Lung (tissue), 11 donors: ENCODE measurements at regions not wholly inside any gene's neighbourhood (a gene's known extent, or its start where the extent isn't known, plus 50 kb on each side); places are given as distances from the start of the nearest gene placed in this dataset.

Source experiments
- ATAC-seq: fragments of 200-7000 bp; cut with Tn5 transposase; one replicate; pipeline ENCODE4 v1.9.1; 2020; ENCODE audit warnings: moderate number of reproducible peaks; ENCODE audit not compliant: insufficient read depth, low FRiP score
- DNase-seq, 3 donors: peaks; one replicate each; pipeline ENCODE4 v3.0.0-alpha.2; 2013 to 2017
- H3K27ac ChIP-seq, 2 donors: one replicate each; pipeline ENCODE4 v1.5.1; 2013; ENCODE audit warnings: mild to moderate bottlenecking in 2 of 2, moderate library complexity in 2 of 2, control low read depth in 1 of 2, inconsistent platforms in 1 of 2, low read depth in 1 of 2, low read length in 1 of 2
- H3K27me3 ChIP-seq, 3 donors: one replicate each; pipeline ENCODE4 v1.5.1; 2013; ENCODE audit warnings: low read length in 2 of 3; ENCODE audit not compliant: control insufficient read depth in 3 of 3, insufficient read depth in 3 of 3
- H3K36me3 ChIP-seq, 4 donors: one replicate each; pipeline ENCODE4 v1.5.1; 2013; ENCODE audit warnings: low read length in 4 of 4, mild to moderate bottlenecking in 1 of 4, moderate library complexity in 1 of 4; ENCODE audit not compliant: control insufficient read depth in 4 of 4, insufficient read depth in 4 of 4
- H3K4me1 ChIP-seq, 5 donors: one replicate each; pipeline ENCODE4 v1.5.1; 2013; ENCODE audit warnings: low read length in 5 of 5, mild to moderate bottlenecking in 2 of 5, moderate library complexity in 1 of 5; ENCODE audit not compliant: control insufficient read depth in 5 of 5, insufficient read depth in 5 of 5
- H3K4me3 ChIP-seq: one replicate; pipeline ENCODE4 v1.5.1; 2013; ENCODE audit warnings: mild to moderate bottlenecking, control low read depth, moderate library complexity
- H3K9ac ChIP-seq, 2 donors: one replicate each; pipeline ENCODE4 v1.5.1; 2013; ENCODE audit warnings: low read length in 2 of 2, control low read depth in 1 of 2; ENCODE audit not compliant: insufficient read depth in 1 of 2
- H3K9me3 ChIP-seq, 4 donors: one replicate each; pipeline ENCODE4 v1.5.1; 2013; ENCODE audit warnings: low read length in 3 of 4, mild to moderate bottlenecking in 1 of 4, moderate library complexity in 1 of 4; ENCODE audit not compliant: control insufficient read depth in 4 of 4, insufficient read depth in 3 of 4
- WGBS, 2 donors: extraction: QIAGEN DNeasy Blood & Tissue Kit; methylation state at CpG; one replicate each; pipeline ENCODE4 v1.1.7; 2013; 5-methylcytosine and 5-hydroxymethylcytosine counted together
- TF ChIP-seq, protein P1 (sequence below): IDR thresholded peaks from 2 replicates; pipeline ENCODE4 v1.5.1; 2012; ENCODE audit warnings: mild to moderate bottlenecking; ENCODE audit errors: control extremely low read depth, extremely low read depth
- donor health status: control.
- donor health status: control.
- donor health status: Bipolar disorder and iron deficiency.
- donor health status: healthy.
- donor health status: DM: yes; HTN: yes; CAD: no.

DNA sequence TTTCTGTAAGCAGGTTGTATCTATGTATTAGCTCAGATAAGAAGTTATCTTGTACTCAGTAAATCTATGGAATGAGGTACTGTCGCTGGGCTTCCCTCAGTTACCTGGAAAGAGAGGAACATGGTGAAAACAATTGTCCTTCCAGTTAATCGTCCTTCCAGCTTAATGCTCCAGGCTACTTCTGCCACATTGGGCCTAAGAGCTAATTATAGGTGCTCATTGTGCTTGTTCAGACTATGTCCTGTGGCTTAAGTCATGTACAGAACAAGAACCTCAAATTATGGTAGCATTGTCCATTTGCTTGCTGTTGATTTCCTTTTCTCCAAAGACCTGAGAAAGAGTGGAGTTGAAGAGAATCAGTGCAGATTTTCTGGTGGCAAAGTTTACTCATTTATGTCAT lies 86.1 kb upstream of the MBL2 start:
- Histone ChIP-seq H3K4me3 (no peak overlapping the region), H3K27ac (no peak overlapping the region), H3K27me3 (no peaks in the 10 kb centered on the region), H3K4me1 (no peaks in the 10 kb centered on the region), H3K9me3 (no peaks in the 10 kb centered on the region), H3K9ac (no peak overlapping the region), H3K36me3 (no peaks in the 10 kb centered on the region)
- 79 to 88% methylated on average over 2 of the region's 2 CpGs for WGBS, 2 donors
- TF ChIP-seq, protein P1, sequence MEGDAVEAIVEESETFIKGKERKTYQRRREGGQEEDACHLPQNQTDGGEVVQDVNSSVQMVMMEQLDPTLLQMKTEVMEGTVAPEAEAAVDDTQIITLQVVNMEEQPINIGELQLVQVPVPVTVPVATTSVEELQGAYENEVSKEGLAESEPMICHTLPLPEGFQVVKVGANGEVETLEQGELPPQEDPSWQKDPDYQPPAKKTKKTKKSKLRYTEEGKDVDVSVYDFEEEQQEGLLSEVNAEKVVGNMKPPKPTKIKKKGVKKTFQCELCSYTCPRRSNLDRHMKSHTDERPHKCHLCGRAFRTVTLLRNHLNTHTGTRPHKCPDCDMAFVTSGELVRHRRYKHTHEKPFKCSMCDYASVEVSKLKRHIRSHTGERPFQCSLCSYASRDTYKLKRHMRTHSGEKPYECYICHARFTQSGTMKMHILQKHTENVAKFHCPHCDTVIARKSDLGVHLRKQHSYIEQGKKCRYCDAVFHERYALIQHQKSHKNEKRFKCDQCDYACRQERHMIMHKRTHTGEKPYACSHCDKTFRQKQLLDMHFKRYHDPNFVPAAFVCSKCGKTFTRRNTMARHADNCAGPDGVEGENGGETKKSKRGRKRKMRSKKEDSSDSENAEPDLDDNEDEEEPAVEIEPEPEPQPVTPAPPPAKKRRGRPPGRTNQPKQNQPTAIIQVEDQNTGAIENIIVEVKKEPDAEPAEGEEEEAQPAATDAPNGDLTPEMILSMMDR, result no peak
- DNase-seq (no peak), ATAC-seq (no peak)

- no peaks in the 10 kb centered on the region for H3K4me1 ChIP-seq
- no peak overlapping the region for H3K27ac ChIP-seq
- TF ChIP-seq, protein P1, result no peak
- DNase-seq (no peak), ATAC-seq (no peak)
- H3K4me3 ChIP-seq, result no peak overlapping the region
- H3K27me3 ChIP-seq, result no peaks in the 10 kb centered on the region
- no peak overlapping the region for H3K9ac ChIP-seq
- no peaks in the 10 kb centered on the region for H3K36me3 ChIP-seq
- H3K9me3 ChIP-seq, result no peaks in the 10 kb centered on the region
- 63 to 88% methylated on average over 1 of the region's 1 CpG for WGBS, 2 donors
Observed at GRCh38 chr10:52855546-52856325, 83.2 kb upstream of the MBL2 start.

DNA sequence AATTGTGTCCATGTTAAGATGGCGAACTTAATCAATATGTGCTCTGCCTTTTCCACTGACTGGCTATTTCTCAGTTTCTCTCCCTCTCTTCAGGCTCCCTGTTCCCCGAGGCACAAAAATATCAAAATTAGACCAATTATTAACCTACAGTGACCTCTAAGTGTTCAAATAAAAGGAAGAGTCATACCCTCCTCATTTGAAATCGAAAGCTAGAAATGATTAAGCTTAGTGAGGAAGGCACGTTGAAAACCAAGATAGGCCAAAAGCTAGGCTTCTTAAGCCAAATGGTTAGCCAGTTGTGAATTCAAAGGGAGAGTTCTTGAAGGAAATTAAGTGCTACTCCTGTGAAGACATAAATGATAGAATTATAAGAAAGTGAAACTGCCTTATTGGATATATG lies 81.1 kb upstream of the MBL2 start:
- no peaks in the 10 kb centered on the region for H3K27me3 ChIP-seq
- H3K36me3 ChIP-seq, result no peaks in the 10 kb centered on the region
- H3K27ac ChIP-seq, result no peak overlapping the region
- 88 to 90% methylated on average over 4 of the region's 4 CpGs for WGBS, 2 donors
- ATAC-seq, result no peak
- no peak for DNase-seq
- no peak overlapping the region for H3K4me3 ChIP-seq
- H3K9ac ChIP-seq, result no peak overlapping the region
- H3K9me3 ChIP-seq, result no peaks in the 10 kb centered on the region
- TF ChIP-seq, protein P1, result no peak
- H3K4me1 ChIP-seq, result no peaks in the 10 kb centered on the region

GRCh38 chr10:52836816-52837215 lies 64.2 kb upstream of the MBL2 start:
- WGBS, 2 donors, result 74 to 89% methylated on average over 2 of the region's 2 CpGs
- ATAC-seq, result no peak
- TF ChIP-seq, protein P1, result no peak
- Histone ChIP-seq H3K27ac (no peak overlapping the region), H3K4me3 (no peak overlapping the region), H3K9ac (no peak overlapping the region), H3K4me1 (no peaks in the 10 kb centered on the region), H3K9me3 (peaks cover 0 to 3% (median 0%) of the 10 kb centered on the region in 4 donors), H3K36me3 (no peaks in the 10 kb centered on the region), H3K27me3 (no peaks in the 10 kb centered on the region)
- no peak for DNase-seq
